ENCODE measurements at regions not wholly inside any gene's neighbourhood (a gene's known extent, or its start where the extent isn't known, plus 50 kb on each side); places are given as distances from the start of the nearest gene placed in this dataset.
A peak's percentile ranks its signal among the peaks of the same experiment; 100 is the strongest.

DNA sequence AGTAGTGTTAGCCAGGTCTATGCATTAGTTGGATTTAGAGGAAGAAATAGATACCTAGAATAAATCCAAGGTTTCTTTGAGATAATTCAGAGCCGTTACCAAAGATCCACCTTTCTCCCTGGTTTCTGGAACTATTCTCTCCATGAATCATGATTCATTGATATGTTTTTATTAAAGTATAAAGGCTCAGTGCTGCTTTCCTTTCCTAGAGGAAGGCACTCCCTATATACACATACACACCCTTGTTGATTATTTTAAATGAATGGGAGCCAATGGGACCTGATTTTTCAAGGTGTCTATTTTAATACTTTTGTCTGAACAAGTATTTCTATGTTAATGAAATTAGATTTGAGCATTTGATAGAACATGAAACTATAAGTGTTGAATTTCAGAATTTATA is 146.8 kb upstream of the SPRY1 start:
- Histone ChIP-seq H3F3A (ENCODE audit: low read length, unreplicated experiment) (no peaks in the 10 kb centered on the region), H3K4me2 (ENCODE audit: low read length) (no peak overlapping the region), H3K9me2 (replicated peaks; ENCODE audit: low read length) (no peaks in the 10 kb centered on the region), H3K9me3 (ENCODE audit: low read length) (no peaks in the 10 kb centered on the region), H3K9ac (ENCODE audit: low read length) (no peak overlapping the region), H4K20me1 (ENCODE audit: low read length) (0 out of 2 replicates have a peak, but pooled peaks cover 3% of the 10 kb centered on the region), H3K79me2 (ENCODE audit: low read length) (no peaks in the 10 kb centered on the region), H3K4me3 (ENCODE audit: low read length) (no peak overlapping the region), H2AFZ (ENCODE audit: low read length) (no peak overlapping the region), H3K27ac (ENCODE audit: low read length) (no peak overlapping the region), H3K27me3 (ENCODE audit: low read length) (no peaks in the 10 kb centered on the region), H3K36me3 (ENCODE audit: low read depth, low read length) (no peaks in the 10 kb centered on the region), H3K4me1 (ENCODE audit: insufficient read depth, low read length) (no peaks in the 10 kb centered on the region)
- POLR2A ChIA-PET (ENCODE audit: unreplicated experiment) = no interaction called here
- TF ChIP-seq, protein P1, sequence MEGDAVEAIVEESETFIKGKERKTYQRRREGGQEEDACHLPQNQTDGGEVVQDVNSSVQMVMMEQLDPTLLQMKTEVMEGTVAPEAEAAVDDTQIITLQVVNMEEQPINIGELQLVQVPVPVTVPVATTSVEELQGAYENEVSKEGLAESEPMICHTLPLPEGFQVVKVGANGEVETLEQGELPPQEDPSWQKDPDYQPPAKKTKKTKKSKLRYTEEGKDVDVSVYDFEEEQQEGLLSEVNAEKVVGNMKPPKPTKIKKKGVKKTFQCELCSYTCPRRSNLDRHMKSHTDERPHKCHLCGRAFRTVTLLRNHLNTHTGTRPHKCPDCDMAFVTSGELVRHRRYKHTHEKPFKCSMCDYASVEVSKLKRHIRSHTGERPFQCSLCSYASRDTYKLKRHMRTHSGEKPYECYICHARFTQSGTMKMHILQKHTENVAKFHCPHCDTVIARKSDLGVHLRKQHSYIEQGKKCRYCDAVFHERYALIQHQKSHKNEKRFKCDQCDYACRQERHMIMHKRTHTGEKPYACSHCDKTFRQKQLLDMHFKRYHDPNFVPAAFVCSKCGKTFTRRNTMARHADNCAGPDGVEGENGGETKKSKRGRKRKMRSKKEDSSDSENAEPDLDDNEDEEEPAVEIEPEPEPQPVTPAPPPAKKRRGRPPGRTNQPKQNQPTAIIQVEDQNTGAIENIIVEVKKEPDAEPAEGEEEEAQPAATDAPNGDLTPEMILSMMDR (conservative IDR thresholded peaks at IDR 0.05; ENCODE audit: low read depth, low read length) = no peak
- TF ChIP-seq EZH2phosphoT487 (IDR thresholded peaks at IDR 0.05; ENCODE audit: borderline replicate concordance, low read length) (no peak), EZH2 (IDR thresholded peaks at IDR 0.05; ENCODE audit: low read length, unreplicated experiment) (no peak)
- ATAC-seq = peak; percentile 63
- no peak for DNase-seq
- intact Hi-C loops (cut with micrococcal nuclease) = no loop called here
- no TSS peak for BruUV-seq (replicated peaks)
- CTCF ChIA-PET = no interaction called here

DNA sequence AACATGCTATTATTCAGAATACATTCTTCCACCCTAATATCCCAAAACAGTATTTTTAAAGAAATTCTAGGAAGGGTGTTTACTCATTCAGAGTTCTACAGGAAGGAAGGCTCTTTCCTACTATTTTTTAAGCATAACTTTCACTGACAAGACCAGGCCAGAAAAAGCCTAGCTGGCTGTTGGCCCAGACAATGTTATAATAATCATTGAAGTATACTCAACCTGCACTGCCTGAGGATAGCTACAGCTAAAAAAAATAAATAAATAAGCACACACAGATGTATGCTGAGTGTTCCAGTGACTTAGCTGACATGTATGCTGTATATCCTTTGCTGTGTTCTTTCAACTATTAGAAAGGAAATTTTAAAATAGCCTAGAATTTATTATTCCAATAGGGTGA is 145.8 kb upstream of the SPRY1 start:
- BruUV-seq (replicated peaks) = no TSS peak
- Histone ChIP-seq H3K27me3 (ENCODE audit: low read length) (no peaks in the 10 kb centered on the region), H2AFZ (ENCODE audit: low read length) (no peak overlapping the region), H3K4me2 (ENCODE audit: low read length) (no peak overlapping the region), H3K4me3 (ENCODE audit: low read length) (no peak overlapping the region), H4K20me1 (ENCODE audit: low read length) (0 out of 2 replicates have a peak, but pooled peaks cover 3% of the 10 kb centered on the region), H3K79me2 (ENCODE audit: low read length) (no peaks in the 10 kb centered on the region), H3K9me3 (ENCODE audit: low read length) (no peaks in the 10 kb centered on the region), H3K4me1 (ENCODE audit: insufficient read depth, low read length) (no peaks in the 10 kb centered on the region), H3K9me2 (replicated peaks; ENCODE audit: low read length) (no peaks in the 10 kb centered on the region), H3K27ac (ENCODE audit: low read length) (no peak overlapping the region), H3K9ac (ENCODE audit: low read length) (no peak overlapping the region), H3K36me3 (ENCODE audit: low read depth, low read length) (no peaks in the 10 kb centered on the region), H3F3A (ENCODE audit: low read length, unreplicated experiment) (no peaks in the 10 kb centered on the region)
- ChIA-PET POLR2A (ENCODE audit: unreplicated experiment) (no interaction called here), CTCF (no interaction called here)
- DNase-seq (no peak), ATAC-seq (no peak)
- intact Hi-C loops (cut with micrococcal nuclease) = no loop called here
- TF ChIP-seq EZH2 (IDR thresholded peaks at IDR 0.05; ENCODE audit: low read length, unreplicated experiment) = no peak
- TF ChIP-seq, protein P1 (conservative IDR thresholded peaks at IDR 0.05; ENCODE audit: low read depth, low read length) = no peak

DNA sequence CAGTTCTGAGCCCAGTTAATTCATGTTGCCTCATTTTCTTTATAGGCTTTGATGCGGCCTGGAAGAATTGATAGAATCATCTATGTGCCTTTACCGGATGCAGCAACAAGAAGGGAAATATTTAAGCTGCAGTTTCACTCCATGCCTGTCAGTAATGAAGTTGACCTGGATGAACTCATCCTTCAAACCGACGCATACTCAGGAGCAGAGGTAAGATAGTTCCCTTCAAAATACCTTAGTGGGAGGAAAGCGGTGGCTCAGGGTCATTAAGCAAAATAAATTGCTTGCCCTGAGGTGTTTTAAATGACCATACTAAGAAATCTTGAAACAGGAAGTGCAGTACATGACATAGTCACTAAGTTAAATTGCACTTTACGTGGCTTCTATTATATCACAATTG is 140.6 kb upstream of the SPRY1 start:
- ChIA-PET CTCF (no interaction called here), POLR2A (ENCODE audit: unreplicated experiment) (no interaction called here)
- 0 out of 2 replicates have a peak, but pooled peaks cover 4% of the 10 kb centered on the region for H3K36me3 ChIP-seq (ENCODE audit: low read depth, low read length)
- H3K27me3 ChIP-seq (ENCODE audit: low read length) = no peaks in the 10 kb centered on the region
- no peaks in the 10 kb centered on the region for H3K4me1 ChIP-seq (ENCODE audit: insufficient read depth, low read length)
- no peak overlapping the region for H3K4me3 ChIP-seq (ENCODE audit: low read length)
- H4K20me1 ChIP-seq (ENCODE audit: low read length) = no peaks in the 10 kb centered on the region
- no peaks in the 10 kb centered on the region for H3K9me2 ChIP-seq (replicated peaks; ENCODE audit: low read length)
- TF ChIP-seq EZH2 (IDR thresholded peaks at IDR 0.05; ENCODE audit: low read length, unreplicated experiment) (no peak), EZH2phosphoT487 (IDR thresholded peaks at IDR 0.05; ENCODE audit: borderline replicate concordance, low read length) (no peak)
- TF ChIP-seq, protein P1 (conservative IDR thresholded peaks at IDR 0.05; ENCODE audit: low read depth, low read length) = no peak
- BruUV-seq (replicated peaks) = no TSS peak
- H3K9ac ChIP-seq (ENCODE audit: low read length) = no peak overlapping the region
- H3F3A ChIP-seq (ENCODE audit: low read length, unreplicated experiment) = no peaks in the 10 kb centered on the region
- no peak for ATAC-seq
- DNase-seq = no peak
- no peaks in the 10 kb centered on the region for H3K9me3 ChIP-seq (ENCODE audit: low read length)
- no peak overlapping the region for H2AFZ ChIP-seq (ENCODE audit: low read length)
- H3K4me2 ChIP-seq (ENCODE audit: low read length) = no peak overlapping the region
- no peaks in the 10 kb centered on the region for H3K79me2 ChIP-seq (ENCODE audit: low read length)
- intact Hi-C loops (cut with micrococcal nuclease) = no loop called here
- H3K27ac ChIP-seq (ENCODE audit: low read length) = no peak overlapping the region
